Uterus (tissue), 3 donors: ENCODE measurements at regions not wholly inside any gene's neighbourhood (a gene's known extent, or its start where the extent isn't known, plus 50 kb on each side); places are given as distances from the start of the nearest gene placed in this dataset.

Experiments
- DNase-seq, 2 donors: peaks; one replicate each; pipeline ENCODE4 v3.0.0-alpha.2; 2019 to 2020
- H3K27ac ChIP-seq, 2 donors: fragments of 200-600 bp; sonication (generic); 1 replicate in 1 of 2; 2 replicates in 1 of 2; pipeline ENCODE4 v1.5.1; 2016 to 2018
- H3K27me3 ChIP-seq, 2 donors: fragments of 200-600 bp; sonication (generic); one replicate each; pipeline ENCODE4 v1.5.1; 2018 to 2019; ENCODE audit warnings: control low read depth in 1 of 2
- H3K36me3 ChIP-seq, 2 donors: fragments of 200-600 bp; sonication (generic); one replicate each; pipeline ENCODE4 v1.5.1; 2019; ENCODE audit warnings: control low read depth in 1 of 2
- H3K4me1 ChIP-seq, 2 donors: fragments of 200-600 bp; sonication (generic); one replicate each; pipeline ENCODE4 v1.5.1; 2018 to 2019; ENCODE audit warnings: control low read depth in 1 of 2
- H3K4me3 ChIP-seq, 2 donors: fragments of 200-600 bp; sonication (generic); 1 replicate in 1 of 2; 2 replicates in 1 of 2; pipeline ENCODE4 v1.5.1; 2018 to 2019; ENCODE audit warnings: mild to moderate bottlenecking in 1 of 2
- H3K9me3 ChIP-seq, 2 donors: fragments of 200-600 bp; sonication (generic); one replicate each; pipeline ENCODE4 v1.5.1; 2019; ENCODE audit warnings: control low read depth in 1 of 2
- CTCF ChIP-seq, 4 experiments: fragments of 200-600 bp in 2 of 4; fragments of 450-650 bp in 2 of 4; sonication (generic) in 2 of 4; IDR thresholded peaks; one replicate each; pipeline ENCODE4 v1.5.1; 2016 to 2019; ENCODE audit warnings: antibody characterized with exemption in 4 of 4, mild to moderate bottlenecking in 2 of 4, moderate library complexity in 1 of 4
- POLR2A ChIP-seq, 2 donors: fragments of 450-650 bp; IDR thresholded peaks; one replicate each; pipeline ENCODE4 v1.6.1; 2016; ENCODE audit warnings: antibody characterized with exemption in 2 of 2, mild to moderate bottlenecking in 1 of 2, moderate library complexity in 1 of 2
- intact Hi-C: fragments of 100-400 bp; cut with DNase I; formaldehyde crosslinking; loops from one replicate; pipeline ENCODE4 v1.15.1; 2023; ENCODE audit warnings: low total_unique reads
- donor health status: DM: yes; HTN: yes; CAD: no.

- Histone ChIP-seq H3K36me3 (no peaks in the 10 kb centered on the region), H3K4me3 (no peak overlapping the region), H3K4me1 (no peaks in the 10 kb centered on the region), H3K27me3 (no peaks in the 10 kb centered on the region), H3K27ac (no peak overlapping the region), H3K9me3 (no peaks in the 10 kb centered on the region)
- intact Hi-C loops: no loop called here
- no peak for TF ChIP-seq CTCF (IDR thresholded peaks at IDR 0.05)
- TF ChIP-seq POLR2A (IDR thresholded peaks at IDR 0.05): no peak
- no peak for DNase-seq
These were observed 886.8 kb downstream of the KCNT2 start for GRCh38 chr1:195721210-195721971.

DNA sequence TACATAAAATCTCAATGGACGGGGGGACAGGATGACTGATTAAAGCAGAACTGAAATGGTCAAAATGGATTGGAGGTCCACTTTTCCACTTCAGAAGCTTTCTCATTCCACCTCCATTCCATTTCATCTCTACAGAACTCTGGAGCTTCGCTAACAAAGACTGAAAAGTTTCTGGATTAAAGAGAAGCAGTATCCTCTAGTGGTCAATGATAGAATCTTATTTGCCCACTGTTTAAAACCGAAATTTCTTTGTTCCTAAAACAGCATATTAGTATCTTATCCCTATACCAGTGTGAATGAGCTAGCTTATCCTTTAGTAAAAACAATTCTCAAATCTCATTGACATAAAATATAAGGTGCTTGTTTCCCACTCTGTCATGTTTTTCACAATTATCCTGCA is 890.6 kb downstream of the KCNT2 start:
- H3K27ac ChIP-seq: no peak overlapping the region
- H3K36me3 ChIP-seq: no peaks in the 10 kb centered on the region
- H3K4me3 ChIP-seq: no peak overlapping the region
- no peaks in the 10 kb centered on the region for H3K4me1 ChIP-seq
- H3K27me3 ChIP-seq: no peaks in the 10 kb centered on the region
- no peak for DNase-seq
- intact Hi-C loops: no loop called here
- no peak for TF ChIP-seq POLR2A (IDR thresholded peaks at IDR 0.05)
- no peak for TF ChIP-seq CTCF (IDR thresholded peaks at IDR 0.05)
- H3K9me3 ChIP-seq: no peaks in the 10 kb centered on the region

DNA sequence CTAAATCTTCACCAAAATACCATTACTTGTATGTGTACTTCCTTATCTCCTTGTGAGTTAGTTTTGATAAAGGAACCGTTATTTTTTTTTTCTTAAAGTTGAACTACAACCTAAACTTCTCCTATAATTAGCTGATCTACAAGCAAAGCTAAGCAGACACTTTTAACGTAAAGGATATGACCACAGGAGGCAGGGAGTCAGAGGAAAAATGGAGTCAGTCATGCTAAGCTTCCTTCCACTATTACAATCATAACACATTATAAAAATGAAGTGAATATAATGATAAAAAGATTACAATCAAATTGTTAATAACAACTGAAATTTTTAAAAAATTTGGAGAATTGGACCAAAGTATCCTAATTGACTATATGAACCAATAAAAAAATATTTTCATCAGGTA is 892.6 kb downstream of the KCNT2 start:
- Histone ChIP-seq H3K27ac (no peak overlapping the region), H3K4me3 (no peak overlapping the region), H3K36me3 (no peaks in the 10 kb centered on the region), H3K4me1 (no peaks in the 10 kb centered on the region), H3K27me3 (no peaks in the 10 kb centered on the region), H3K9me3 (no peaks in the 10 kb centered on the region)
- intact Hi-C loops: no loop called here
- TF ChIP-seq POLR2A (IDR thresholded peaks at IDR 0.05) (no peak), CTCF (IDR thresholded peaks at IDR 0.05) (no peak)
- no peak for DNase-seq

- H3K9me3 ChIP-seq: no peaks in the 10 kb centered on the region
- no peaks in the 10 kb centered on the region for H3K27me3 ChIP-seq
- no peak for TF ChIP-seq CTCF (IDR thresholded peaks at IDR 0.05)
- no peak for TF ChIP-seq POLR2A (IDR thresholded peaks at IDR 0.05)
- intact Hi-C loops: no loop called here
- no peaks in the 10 kb centered on the region for H3K4me1 ChIP-seq
- no peak overlapping the region for H3K27ac ChIP-seq
- no peaks in the 10 kb centered on the region for H3K36me3 ChIP-seq
- H3K4me3 ChIP-seq: no peak overlapping the region
- no peak for DNase-seq
These were observed 894.0 kb downstream of the KCNT2 start for GRCh38 chr1:195714248-195714647.

GRCh38 chr1:195709821-195710220 is 898.4 kb downstream of the KCNT2 start:
- intact Hi-C loops: no loop called here
- Histone ChIP-seq H3K4me1 (no peaks in the 10 kb centered on the region), H3K36me3 (no peaks in the 10 kb centered on the region), H3K4me3 (no peak overlapping the region), H3K27ac (no peak overlapping the region), H3K9me3 (no peaks in the 10 kb centered on the region), H3K27me3 (no peaks in the 10 kb centered on the region)
- no peak for DNase-seq
- no peak for TF ChIP-seq POLR2A (IDR thresholded peaks at IDR 0.05)
- no peak for TF ChIP-seq CTCF (IDR thresholded peaks at IDR 0.05)
